ENCODE measurements at regions not wholly inside any gene's neighbourhood (a gene's known extent, or its start where the extent isn't known, plus 50 kb on each side); places are given as distances from the start of the nearest gene placed in this dataset.

DNA sequence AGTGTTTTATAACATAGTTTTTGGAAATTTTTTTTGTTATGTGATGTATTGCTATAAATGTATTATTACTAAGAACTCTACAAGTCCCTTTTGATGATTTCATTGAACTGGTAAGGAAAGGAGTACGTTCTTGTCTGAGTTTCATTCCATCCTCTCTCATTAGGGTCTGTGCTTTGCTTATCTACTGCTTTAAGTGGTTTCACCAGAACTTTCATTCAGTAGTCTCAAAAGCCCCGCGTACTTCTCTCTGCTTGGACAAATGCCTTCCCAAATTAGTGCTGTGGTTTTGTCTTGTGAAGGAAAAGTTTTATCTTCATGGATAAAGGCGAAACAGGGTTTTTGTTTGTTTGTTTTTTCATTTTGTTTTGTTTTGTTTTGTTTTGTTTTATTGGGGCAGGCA lies 469.8 kb upstream of the WWC1 start:
- H4K20me1 ChIP-seq (ENCODE audit: insufficient read depth, low read length), result no peaks in the 10 kb centered on the region
- BruUV-seq (replicated peaks), result no TSS peak
- ChIA-PET POLR2A (no interaction called here), CTCF (ENCODE audit: unreplicated experiment) (no interaction called here)
- DNase-seq (ENCODE audit: low spot score), result no peak
- no peaks in the 10 kb centered on the region for H3K9me3 ChIP-seq (ENCODE audit: low read length)
- no peaks in the 10 kb centered on the region for H3K9me2 ChIP-seq (ENCODE audit: insufficient read depth, low read length)
- no peak overlapping the region for H3K4me2 ChIP-seq (ENCODE audit: low read length)
- no peaks in the 10 kb centered on the region for H3K79me2 ChIP-seq (ENCODE audit: insufficient read depth, low read depth, low read length)
- H3K4me3 ChIP-seq (ENCODE audit: low read depth, low read length, poor library complexity, severe bottlenecking), result no peak overlapping the region
- H3K4me1 ChIP-seq (ENCODE audit: insufficient read depth, low read length, poor library complexity, severe bottlenecking), result no peaks in the 10 kb centered on the region
- H3K27ac ChIP-seq (ENCODE audit: low read depth, low read length, poor library complexity, severe bottlenecking), result no peak overlapping the region
- TF ChIP-seq EZH2phosphoT487 (IDR thresholded peaks at IDR 0.05; ENCODE audit: borderline replicate concordance, low read depth, low read length), result no peak
- TF ChIP-seq, protein P1, sequence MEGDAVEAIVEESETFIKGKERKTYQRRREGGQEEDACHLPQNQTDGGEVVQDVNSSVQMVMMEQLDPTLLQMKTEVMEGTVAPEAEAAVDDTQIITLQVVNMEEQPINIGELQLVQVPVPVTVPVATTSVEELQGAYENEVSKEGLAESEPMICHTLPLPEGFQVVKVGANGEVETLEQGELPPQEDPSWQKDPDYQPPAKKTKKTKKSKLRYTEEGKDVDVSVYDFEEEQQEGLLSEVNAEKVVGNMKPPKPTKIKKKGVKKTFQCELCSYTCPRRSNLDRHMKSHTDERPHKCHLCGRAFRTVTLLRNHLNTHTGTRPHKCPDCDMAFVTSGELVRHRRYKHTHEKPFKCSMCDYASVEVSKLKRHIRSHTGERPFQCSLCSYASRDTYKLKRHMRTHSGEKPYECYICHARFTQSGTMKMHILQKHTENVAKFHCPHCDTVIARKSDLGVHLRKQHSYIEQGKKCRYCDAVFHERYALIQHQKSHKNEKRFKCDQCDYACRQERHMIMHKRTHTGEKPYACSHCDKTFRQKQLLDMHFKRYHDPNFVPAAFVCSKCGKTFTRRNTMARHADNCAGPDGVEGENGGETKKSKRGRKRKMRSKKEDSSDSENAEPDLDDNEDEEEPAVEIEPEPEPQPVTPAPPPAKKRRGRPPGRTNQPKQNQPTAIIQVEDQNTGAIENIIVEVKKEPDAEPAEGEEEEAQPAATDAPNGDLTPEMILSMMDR (conservative IDR thresholded peaks at IDR 0.05; ENCODE audit: low read length), result no peak
- no peak overlapping the region for H2AFZ ChIP-seq (ENCODE audit: low read length)
- no peaks in the 10 kb centered on the region for H3K36me3 ChIP-seq (ENCODE audit: insufficient read depth, low read length)
- intact Hi-C loops (cut with micrococcal nuclease; ENCODE audit: unreplicated experiment), result no loop called here

DNA sequence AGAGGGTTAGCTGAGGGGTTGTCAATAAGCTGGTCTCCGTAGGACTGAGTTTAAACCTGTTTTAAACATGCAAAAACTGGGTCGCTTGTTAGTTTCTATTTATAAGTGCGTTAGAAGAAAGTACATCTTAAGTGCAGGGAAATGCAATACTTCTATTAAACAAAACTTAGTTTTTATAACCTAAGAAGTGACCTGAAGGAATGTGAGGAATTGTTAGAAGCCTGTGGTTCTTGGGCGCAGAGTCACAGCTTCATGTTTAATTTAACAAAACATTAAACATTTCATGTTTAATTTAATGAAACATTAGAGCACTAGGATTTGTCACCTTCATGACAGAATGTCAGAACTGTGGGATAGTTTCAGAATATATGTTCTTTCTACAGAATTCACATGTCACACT lies 469.2 kb upstream of the WWC1 start:
- no peak for TF ChIP-seq EZH2phosphoT487 (IDR thresholded peaks at IDR 0.05; ENCODE audit: borderline replicate concordance, low read depth, low read length)
- TF ChIP-seq, protein P1 (conservative IDR thresholded peaks at IDR 0.05; ENCODE audit: low read length), result no peak
- Histone ChIP-seq H3K79me2 (ENCODE audit: insufficient read depth, low read depth, low read length) (no peaks in the 10 kb centered on the region), H3K9me3 (ENCODE audit: low read length) (no peaks in the 10 kb centered on the region), H2AFZ (ENCODE audit: low read length) (no peak overlapping the region), H3K27ac (ENCODE audit: low read depth, low read length, poor library complexity, severe bottlenecking) (no peak overlapping the region), H3K36me3 (ENCODE audit: insufficient read depth, low read length) (no peaks in the 10 kb centered on the region), H3K4me1 (ENCODE audit: insufficient read depth, low read length, poor library complexity, severe bottlenecking) (no peaks in the 10 kb centered on the region), H3K4me2 (ENCODE audit: low read length) (no peak overlapping the region), H4K20me1 (ENCODE audit: insufficient read depth, low read length) (no peaks in the 10 kb centered on the region), H3K4me3 (ENCODE audit: low read depth, low read length, poor library complexity, severe bottlenecking) (no peak overlapping the region), H3K9me2 (ENCODE audit: insufficient read depth, low read length) (no peaks in the 10 kb centered on the region)
- DNase-seq (ENCODE audit: low spot score), result no peak
- CTCF ChIA-PET (ENCODE audit: unreplicated experiment), result no interaction called here
- POLR2A ChIA-PET, result no interaction called here
- no TSS peak for BruUV-seq (replicated peaks)
- intact Hi-C loops (cut with micrococcal nuclease; ENCODE audit: unreplicated experiment), result no loop called here

DNA sequence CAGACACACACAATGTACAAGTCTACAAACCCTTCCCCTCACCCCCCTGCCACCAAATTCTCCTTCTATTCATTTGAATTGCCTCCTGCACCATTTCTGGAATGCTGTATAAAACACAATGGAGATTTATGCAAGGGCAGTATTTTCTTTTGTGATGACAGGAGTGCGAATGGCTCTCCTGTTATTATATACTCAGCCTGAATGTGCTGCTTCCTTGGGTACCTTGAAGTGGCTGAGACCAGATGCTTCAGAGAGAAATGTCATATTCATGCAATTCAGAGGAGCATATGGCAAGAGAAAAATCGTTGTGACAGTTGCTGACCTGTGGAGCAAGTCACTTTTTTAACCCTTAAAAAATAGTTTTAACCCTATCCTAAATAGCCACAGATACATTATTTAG lies 468.0 kb upstream of the WWC1 start:
- H3K9me2 ChIP-seq (ENCODE audit: insufficient read depth, low read length), result no peaks in the 10 kb centered on the region
- H2AFZ ChIP-seq (ENCODE audit: low read length), result no peak overlapping the region
- H3K79me2 ChIP-seq (ENCODE audit: insufficient read depth, low read depth, low read length), result no peaks in the 10 kb centered on the region
- intact Hi-C loops (cut with micrococcal nuclease; ENCODE audit: unreplicated experiment), result no loop called here
- CTCF ChIA-PET (ENCODE audit: unreplicated experiment), result no interaction called here
- H4K20me1 ChIP-seq (ENCODE audit: insufficient read depth, low read length), result no peaks in the 10 kb centered on the region
- H3K27ac ChIP-seq (ENCODE audit: low read depth, low read length, poor library complexity, severe bottlenecking), result no peak overlapping the region
- no peaks in the 10 kb centered on the region for H3K4me1 ChIP-seq (ENCODE audit: insufficient read depth, low read length, poor library complexity, severe bottlenecking)
- no peak overlapping the region for H3K4me2 ChIP-seq (ENCODE audit: low read length)
- H3K9me3 ChIP-seq (ENCODE audit: low read length), result no peaks in the 10 kb centered on the region
- POLR2A ChIA-PET, result no interaction called here
- TF ChIP-seq, protein P1 (conservative IDR thresholded peaks at IDR 0.05; ENCODE audit: low read length), result no peak
- no peak for TF ChIP-seq EZH2phosphoT487 (IDR thresholded peaks at IDR 0.05; ENCODE audit: borderline replicate concordance, low read depth, low read length)
- no peaks in the 10 kb centered on the region for H3K36me3 ChIP-seq (ENCODE audit: insufficient read depth, low read length)
- BruUV-seq (replicated peaks), result no TSS peak
- H3K4me3 ChIP-seq (ENCODE audit: low read depth, low read length, poor library complexity, severe bottlenecking), result no peak overlapping the region
- no peak for DNase-seq (ENCODE audit: low spot score)
